ENCODE measurements at regions not wholly inside any gene's neighbourhood (a gene's known extent, or its start where the extent isn't known, plus 50 kb on each side); places are given as distances from the start of the nearest gene placed in this dataset.

GRCh38 chr4:79253168-79253567 lies 72.7 kb downstream of the NAA11 start:
- no peak for TF ChIP-seq CTCF (IDR thresholded peaks at IDR 0.05; ENCODE audit: insufficient read depth, low read length)
- no peak for TF ChIP-seq POLR2AphosphoS5 (IDR thresholded peaks at IDR 0.05; ENCODE audit: low read depth)

All from HL-60 (cell line).